ENCODE measurements at regions not wholly inside any gene's neighbourhood (a gene's known extent, or its start where the extent isn't known, plus 50 kb on each side); places are given as distances from the start of the nearest gene placed in this dataset.

GRCh38 chr13:56861476-56861875, 279.2 kb upstream of the PRR20A start:
- ChIA-PET POLR2A (ENCODE audit: partially characterized antibody) (no interaction called here), CTCF (ENCODE audit: partially characterized antibody) (no interaction called here)
- no peaks in the 10 kb centered on the region for H3K27me3 ChIP-seq (ENCODE audit: insufficient read depth, low read length)
- Mint-ChIP-seq H3K4me1 (no peaks in the 10 kb centered on the region), H3K27ac (no peak overlapping the region), H3K9me3 (peaks cover 0 to 14% (median 8%) of the 10 kb centered on the region in 8 donors), H3K4me3 (no peak overlapping the region), H3K36me3 (no peaks in the 10 kb centered on the region), H3K27me3 (no peaks in the 10 kb centered on the region)
- no peak for DNase-seq
- no peak overlapping the region for H3K27ac ChIP-seq (ENCODE audit: low read depth, low read length)
- intact Hi-C loops (cut with micrococcal nuclease), result no loop called here
- no peaks in the 10 kb centered on the region for H3K4me1 ChIP-seq (ENCODE audit: insufficient read depth, low read length)
- no peaks in the 10 kb centered on the region for H3K36me3 ChIP-seq (ENCODE audit: insufficient read depth, low read length)
- no peaks in the 10 kb centered on the region for H3K9me3 ChIP-seq (ENCODE audit: control insufficient read depth in 1 of 2, low read length in 2 of 2)
- H3K4me3 ChIP-seq (ENCODE audit: low read length in 2 of 2), result no peak overlapping the region

DNA sequence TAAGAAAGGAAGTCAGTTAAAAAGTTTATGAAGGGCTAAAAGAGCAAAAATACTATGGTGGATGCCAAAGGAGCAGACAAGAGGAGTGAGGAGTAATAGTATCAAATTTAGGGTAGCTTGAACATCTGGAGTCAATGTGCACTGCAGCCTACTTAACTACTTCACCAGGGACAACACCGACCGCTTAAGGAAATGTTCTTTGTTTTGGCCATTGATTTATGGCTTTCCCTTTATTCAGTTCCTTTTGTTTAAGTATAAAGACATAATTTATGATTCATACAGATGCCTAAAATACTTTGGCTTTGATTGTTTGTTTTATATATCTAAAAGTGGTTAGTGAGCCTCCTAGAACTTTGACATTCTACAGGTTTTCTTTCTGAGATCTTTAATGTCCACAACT, 276.3 kb upstream of the PRR20A start:
- Histone ChIP-seq H3K27me3 (ENCODE audit: insufficient read depth, low read length) (no peaks in the 10 kb centered on the region), H3K27ac (ENCODE audit: low read depth, low read length) (no peak overlapping the region), H3K4me1 (ENCODE audit: insufficient read depth, low read length) (no peaks in the 10 kb centered on the region), H3K4me3 (ENCODE audit: low read length in 2 of 2) (no peak overlapping the region), H3K9me3 (ENCODE audit: control insufficient read depth in 1 of 2, low read length in 2 of 2) (no peaks in the 10 kb centered on the region), H3K36me3 (ENCODE audit: insufficient read depth, low read length) (no peaks in the 10 kb centered on the region)
- intact Hi-C loops (cut with micrococcal nuclease), result no loop called here
- ChIA-PET CTCF (ENCODE audit: partially characterized antibody) (no interaction called here), POLR2A (ENCODE audit: partially characterized antibody) (no interaction called here)
- no peak for DNase-seq
- H3K4me1 Mint-ChIP-seq, result no peaks in the 10 kb centered on the region
- no peak overlapping the region for H3K4me3 Mint-ChIP-seq
- H3K27me3 Mint-ChIP-seq, result no peaks in the 10 kb centered on the region
- H3K27ac Mint-ChIP-seq, result no peak overlapping the region
- no peaks in the 10 kb centered on the region for H3K36me3 Mint-ChIP-seq
- H3K9me3 Mint-ChIP-seq, result peaks cover 0 to 18% (median 7%) of the 10 kb centered on the region in 8 donors

GRCh38 chr13:56865416-56865815, 275.3 kb upstream of the PRR20A start:
- no peak for DNase-seq
- Histone ChIP-seq H3K4me1 (ENCODE audit: insufficient read depth, low read length) (no peaks in the 10 kb centered on the region), H3K27me3 (ENCODE audit: insufficient read depth, low read length) (no peaks in the 10 kb centered on the region), H3K4me3 (ENCODE audit: low read length in 2 of 2) (no peak overlapping the region), H3K27ac (ENCODE audit: low read depth, low read length) (no peak overlapping the region), H3K9me3 (ENCODE audit: control insufficient read depth in 1 of 2, low read length in 2 of 2) (no peaks in the 10 kb centered on the region), H3K36me3 (ENCODE audit: insufficient read depth, low read length) (no peaks in the 10 kb centered on the region)
- Mint-ChIP-seq H3K4me1 (no peaks in the 10 kb centered on the region), H3K36me3 (no peaks in the 10 kb centered on the region), H3K9me3 (peaks cover 0 to 19% (median 8%) of the 10 kb centered on the region in 8 donors), H3K27ac (no peak overlapping the region), H3K27me3 (no peaks in the 10 kb centered on the region), H3K4me3 (no peak overlapping the region)
- intact Hi-C loops (cut with micrococcal nuclease), result no loop called here
- POLR2A ChIA-PET (ENCODE audit: partially characterized antibody), result no interaction called here
- CTCF ChIA-PET (ENCODE audit: partially characterized antibody), result no interaction called here

GRCh38 chr13:56869671-56870070, 271.0 kb upstream of the PRR20A start:
- H3K4me3 ChIP-seq (ENCODE audit: low read length in 2 of 2), result no peak overlapping the region
- ChIA-PET CTCF (ENCODE audit: partially characterized antibody) (no interaction called here), POLR2A (ENCODE audit: partially characterized antibody) (no interaction called here)
- no peaks in the 10 kb centered on the region for H3K9me3 ChIP-seq (ENCODE audit: control insufficient read depth in 1 of 2, low read length in 2 of 2)
- no peaks in the 10 kb centered on the region for H3K27me3 Mint-ChIP-seq
- H3K4me3 Mint-ChIP-seq, result no peak overlapping the region
- intact Hi-C loops (cut with micrococcal nuclease), result no loop called here
- no peaks in the 10 kb centered on the region for H3K27me3 ChIP-seq (ENCODE audit: insufficient read depth, low read length)
- H3K9me3 Mint-ChIP-seq, result peaks cover 0 to 11% (median 4%) of the 10 kb centered on the region in 8 donors
- H3K4me1 Mint-ChIP-seq, result no peaks in the 10 kb centered on the region
- H3K36me3 Mint-ChIP-seq, result no peaks in the 10 kb centered on the region
- no peak for DNase-seq
- no peaks in the 10 kb centered on the region for H3K36me3 ChIP-seq (ENCODE audit: insufficient read depth, low read length)
- no peaks in the 10 kb centered on the region for H3K4me1 ChIP-seq (ENCODE audit: insufficient read depth, low read length)
- no peak overlapping the region for H3K27ac ChIP-seq (ENCODE audit: low read depth, low read length)
- no peak overlapping the region for H3K27ac Mint-ChIP-seq

DNA sequence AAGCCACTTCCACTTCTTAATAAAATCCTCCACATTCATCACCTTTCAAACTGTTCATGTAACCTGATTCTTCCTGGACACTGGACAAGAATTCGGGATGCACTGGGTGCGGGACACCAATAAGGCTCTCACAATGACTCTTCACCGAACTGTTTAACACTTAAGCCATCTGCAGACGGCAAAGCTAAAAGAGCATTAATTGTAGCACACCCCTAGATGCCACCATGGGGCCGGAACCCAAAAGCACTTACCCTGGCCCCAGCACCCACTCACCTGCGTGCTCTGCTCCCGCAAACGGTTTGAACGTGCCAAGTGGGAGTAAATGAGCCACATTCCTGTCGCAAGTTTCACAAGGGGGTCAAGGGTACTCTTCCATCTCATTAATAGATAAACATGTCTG, 254.3 kb upstream of the PRR20A start:
- DNase-seq, result no peak
- Mint-ChIP-seq H3K4me1 (no peaks in the 10 kb centered on the region), H3K27ac (no peak overlapping the region), H3K9me3 (peaks cover 0 to 22% (median 7%) of the 10 kb centered on the region in 8 donors), H3K36me3 (no peaks in the 10 kb centered on the region), H3K27me3 (no peaks in the 10 kb centered on the region), H3K4me3 (no peak overlapping the region)
- no peaks in the 10 kb centered on the region for H3K9me3 ChIP-seq (ENCODE audit: control insufficient read depth in 1 of 2, low read length in 2 of 2)
- H3K36me3 ChIP-seq (ENCODE audit: insufficient read depth, low read length), result no peaks in the 10 kb centered on the region
- ChIA-PET POLR2A (ENCODE audit: partially characterized antibody) (no interaction called here), CTCF (ENCODE audit: partially characterized antibody) (no interaction called here)
- intact Hi-C loops (cut with micrococcal nuclease), result no loop called here
- no peak overlapping the region for H3K27ac ChIP-seq (ENCODE audit: low read depth, low read length)
- no peaks in the 10 kb centered on the region for H3K4me1 ChIP-seq (ENCODE audit: insufficient read depth, low read length)
- H3K4me3 ChIP-seq (ENCODE audit: low read length in 2 of 2), result no peak overlapping the region
- H3K27me3 ChIP-seq (ENCODE audit: insufficient read depth, low read length), result no peaks in the 10 kb centered on the region

DNA sequence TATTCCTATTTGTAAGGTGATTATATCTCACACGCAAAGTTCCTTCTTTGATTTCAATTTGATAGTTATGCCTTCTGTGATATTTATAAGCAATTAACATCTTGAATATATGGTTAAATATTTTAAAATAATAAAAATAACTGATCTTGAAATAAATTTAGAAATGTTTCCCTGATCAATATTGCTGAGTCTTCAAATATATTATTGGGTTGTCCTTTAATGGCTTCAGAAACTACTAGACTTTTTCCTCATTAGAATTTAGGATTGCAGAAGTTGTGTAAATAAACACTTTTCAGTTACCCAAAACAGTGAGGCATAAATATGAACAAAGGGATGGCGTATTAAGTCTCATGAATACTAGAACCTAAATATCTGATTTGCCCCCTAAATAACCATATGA, 252.3 kb upstream of the PRR20A start:
- no peak overlapping the region for H3K4me3 Mint-ChIP-seq
- CTCF ChIA-PET (ENCODE audit: partially characterized antibody), result no interaction called here
- DNase-seq, result no peak
- no peaks in the 10 kb centered on the region for H3K36me3 Mint-ChIP-seq
- Histone ChIP-seq H3K27ac (ENCODE audit: low read depth, low read length) (no peak overlapping the region), H3K36me3 (ENCODE audit: insufficient read depth, low read length) (no peaks in the 10 kb centered on the region), H3K4me3 (ENCODE audit: low read length in 2 of 2) (no peak overlapping the region), H3K4me1 (ENCODE audit: insufficient read depth, low read length) (no peaks in the 10 kb centered on the region), H3K9me3 (ENCODE audit: control insufficient read depth in 1 of 2, low read length in 2 of 2) (no peaks in the 10 kb centered on the region), H3K27me3 (ENCODE audit: insufficient read depth, low read length) (no peaks in the 10 kb centered on the region)
- POLR2A ChIA-PET (ENCODE audit: partially characterized antibody), result no interaction called here
- H3K4me1 Mint-ChIP-seq, result no peaks in the 10 kb centered on the region
- no peak overlapping the region for H3K27ac Mint-ChIP-seq
- H3K27me3 Mint-ChIP-seq, result no peaks in the 10 kb centered on the region
- H3K9me3 Mint-ChIP-seq, result peaks cover 0 to 16% (median 3%) of the 10 kb centered on the region in 8 donors
- intact Hi-C loops (cut with micrococcal nuclease), result no loop called here

DNA sequence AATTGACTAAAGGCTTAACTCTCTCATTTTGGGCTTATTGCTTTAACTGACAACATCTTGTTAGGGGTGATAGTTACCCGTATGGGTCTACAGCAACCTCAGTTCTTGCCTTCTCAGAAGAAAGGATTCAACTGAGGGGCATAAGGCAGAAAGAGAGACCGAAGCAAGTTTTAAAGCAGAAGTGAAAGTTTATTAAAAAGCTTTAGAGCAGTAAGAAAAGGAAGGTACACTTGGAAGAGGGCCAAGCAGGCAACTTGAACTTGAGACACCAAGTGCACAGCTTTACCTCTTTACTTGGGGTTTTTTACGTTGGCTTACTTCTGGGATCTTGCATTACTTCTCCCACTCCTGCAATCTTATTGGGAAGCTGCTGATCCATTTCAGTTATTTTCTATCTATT, 246.9 kb upstream of the PRR20A start:
- Mint-ChIP-seq H3K9me3 (peaks cover 0 to 13% (median 2%) of the 10 kb centered on the region in 8 donors), H3K4me1 (no peaks in the 10 kb centered on the region), H3K36me3 (no peaks in the 10 kb centered on the region), H3K4me3 (no peak overlapping the region), H3K27ac (no peak overlapping the region), H3K27me3 (peaks cover 0 to 1% of the 10 kb centered on the region in 2 donors)
- Histone ChIP-seq H3K9me3 (ENCODE audit: control insufficient read depth in 1 of 2, low read length in 2 of 2) (no peaks in the 10 kb centered on the region), H3K27ac (ENCODE audit: low read depth, low read length) (no peak overlapping the region), H3K27me3 (ENCODE audit: insufficient read depth, low read length) (no peaks in the 10 kb centered on the region), H3K4me3 (ENCODE audit: low read length in 2 of 2) (no peak overlapping the region), H3K36me3 (ENCODE audit: insufficient read depth, low read length) (no peaks in the 10 kb centered on the region), H3K4me1 (ENCODE audit: insufficient read depth, low read length) (no peaks in the 10 kb centered on the region)
- intact Hi-C loops (cut with micrococcal nuclease), result no loop called here
- no peak for DNase-seq
- CTCF ChIA-PET (ENCODE audit: partially characterized antibody), result no interaction called here
- POLR2A ChIA-PET (ENCODE audit: partially characterized antibody), result no interaction called here

DNA sequence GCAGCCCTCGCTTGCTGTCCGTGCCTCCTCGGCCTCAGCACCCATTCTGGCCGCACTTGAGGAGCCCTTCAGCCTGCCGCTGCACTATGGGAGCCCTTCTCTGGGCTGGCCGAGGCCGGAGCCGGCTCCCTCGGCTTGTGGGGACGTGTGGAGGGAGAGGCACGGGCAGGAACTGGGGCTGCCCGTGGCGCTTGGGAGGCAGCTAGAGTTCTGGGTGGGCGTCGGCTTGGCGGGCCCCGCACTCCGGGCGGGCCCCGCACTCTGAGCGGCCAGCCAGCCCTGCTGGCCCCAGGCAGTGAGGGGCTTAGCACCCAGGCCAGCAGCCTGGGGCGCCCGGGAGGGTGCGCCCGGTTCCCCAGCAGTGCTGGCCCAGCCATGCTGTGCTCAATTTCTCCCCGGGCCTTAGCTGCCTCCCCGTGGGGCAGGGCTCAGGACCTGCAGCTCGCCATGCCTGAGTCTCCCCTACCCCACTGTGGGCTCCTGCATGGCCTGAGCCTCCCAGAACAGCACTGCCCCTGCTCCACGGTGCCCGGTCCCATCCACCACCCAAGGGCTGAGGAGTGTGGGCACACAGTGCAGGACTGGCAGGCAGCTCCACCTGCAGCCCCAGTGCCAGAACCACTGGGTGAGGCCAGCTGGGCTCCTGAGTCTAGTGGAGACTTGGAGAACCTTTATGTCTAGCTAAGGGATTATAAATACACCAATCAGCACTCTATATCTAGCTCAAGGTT, 240.0 kb upstream of the PRR20A start:
- intact Hi-C loops (cut with micrococcal nuclease), result no loop called here
- H3K27ac Mint-ChIP-seq, result no peak overlapping the region
- H3K27me3 Mint-ChIP-seq, result no peaks in the 10 kb centered on the region
- H3K9me3 Mint-ChIP-seq, result peaks cover 0 to 8% (median 4%) of the 10 kb centered on the region in 8 donors
- DNase-seq, result no peak
- POLR2A ChIA-PET (ENCODE audit: partially characterized antibody), result no interaction called here
- Histone ChIP-seq H3K9me3 (ENCODE audit: control insufficient read depth in 1 of 2, low read length in 2 of 2) (no peaks in the 10 kb centered on the region), H3K27me3 (ENCODE audit: insufficient read depth, low read length) (no peaks in the 10 kb centered on the region), H3K36me3 (ENCODE audit: insufficient read depth, low read length) (no peaks in the 10 kb centered on the region), H3K27ac (ENCODE audit: low read depth, low read length) (no peak overlapping the region), H3K4me3 (ENCODE audit: low read length in 2 of 2) (no peak overlapping the region), H3K4me1 (ENCODE audit: insufficient read depth, low read length) (no peaks in the 10 kb centered on the region)
- CTCF ChIA-PET (ENCODE audit: partially characterized antibody), result no interaction called here
- no peak overlapping the region for H3K4me3 Mint-ChIP-seq
- H3K36me3 Mint-ChIP-seq, result no peaks in the 10 kb centered on the region
- no peaks in the 10 kb centered on the region for H3K4me1 Mint-ChIP-seq
